Endodermal cell (in vitro differentiated cells): ENCODE measurements at regions not wholly inside any gene's neighbourhood (a gene's known extent, or its start where the extent isn't known, plus 50 kb on each side); places are given as distances from the start of the nearest gene placed in this dataset.

ENCODE experiments used
- DNase-seq: peaks from one replicate; pipeline ENCODE4 v3.0.0-alpha.2; 2017
- H3K27ac ChIP-seq: 2 replicates; pipeline ENCODE4 v1.5.1; 2013; ENCODE audit warnings: mild to moderate bottlenecking, low read depth, low read length, moderate library complexity
- H3K27me3 ChIP-seq: 2 replicates; pipeline ENCODE4 v1.6.1; 2013; ENCODE audit warnings: mild to moderate bottlenecking, low read length, moderate library complexity; ENCODE audit not compliant: insufficient read depth, control insufficient read depth, poor library complexity, severe bottlenecking
- H3K36me3 ChIP-seq: 2 replicates; pipeline ENCODE4 v1.7.0; 2013; ENCODE audit warnings: mild to moderate bottlenecking, low read length, moderate library complexity; ENCODE audit not compliant: control insufficient read depth, insufficient read depth
- H3K4me1 ChIP-seq: one replicate; pipeline ENCODE4 v1.7.0; 2013; ENCODE audit warnings: low read length; ENCODE audit not compliant: control insufficient read depth, insufficient read depth
- H3K4me3 ChIP-seq: 2 replicates; pipeline ENCODE4 v1.5.1; 2013; ENCODE audit warnings: mild to moderate bottlenecking, low read length, moderate library complexity
- H3K9ac ChIP-seq: 2 replicates; pipeline ENCODE4 v1.6.1; 2013; ENCODE audit warnings: mild to moderate bottlenecking, low read length, moderate library complexity; ENCODE audit not compliant: poor library complexity, severe bottlenecking; ENCODE audit errors: extremely low read depth
- H3K9me3 ChIP-seq: 2 replicates; pipeline ENCODE4 v1.6.1; 2013; ENCODE audit warnings: mild to moderate bottlenecking, low read length, moderate library complexity; ENCODE audit not compliant: control insufficient read depth
- H3K27ac Mint-ChIP-seq: 2 replicates; pipeline ENCODE4 v1.8.0; 2020; ENCODE audit warnings: mixed read lengths
- H3K27me3 Mint-ChIP-seq: 2 replicates; pipeline ENCODE4 v1.8.0; 2021; ENCODE audit warnings: mild to moderate bottlenecking, mixed read lengths; ENCODE audit not compliant: insufficient read depth
- H3K36me3 Mint-ChIP-seq: 2 replicates; pipeline ENCODE4 v1.8.0; 2020; ENCODE audit warnings: low read depth, mixed read lengths
- H3K4me1 Mint-ChIP-seq: 2 replicates; pipeline ENCODE4 v1.8.0; 2020; ENCODE audit warnings: mixed read lengths
- H3K4me3 Mint-ChIP-seq: 2 replicates; pipeline ENCODE4 v1.8.0; 2020; ENCODE audit warnings: mild to moderate bottlenecking, moderate library complexity, mixed read lengths
- H3K9me3 Mint-ChIP-seq: 2 replicates; pipeline ENCODE4 v1.8.0; 2020; ENCODE audit warnings: mild to moderate bottlenecking, mixed read lengths
- CTCF ChIP-seq: fragments of 200-600 bp; sonication (generic); conservative IDR thresholded peaks from 2 replicates; pipeline ENCODE4 v1.5.0; 2021; ENCODE audit warnings: antibody characterized with exemption, mild to moderate bottlenecking
- WGBS, 2 experiments: methylation state at CpG; one replicate each; pipeline versions ENCODE4 v1.1.5 to v1.1.7; 2013; ENCODE audit warnings: missing lambda C conversion rate in 2 of 2, mixed read lengths in 1 of 2; ENCODE audit not compliant: insufficient coverage in 1 of 2, insufficient read length in 1 of 2; 5-methylcytosine and 5-hydroxymethylcytosine counted together

- Mint-ChIP-seq H3K36me3 (no peaks in the 10 kb centered on the region), H3K4me3 (no peak overlapping the region), H3K27me3 (peaks cover 1% of the 10 kb centered on the region), H3K9me3 (peaks cover 6% of the 10 kb centered on the region), H3K4me1 (peaks cover 3% of the 10 kb centered on the region), H3K27ac (no peak overlapping the region)
- no CpG with 5 or more reads among the region's 1 CpG for WGBS, 2 experiments
- peak; percentile 38 for DNase-seq
- Histone ChIP-seq H3K9ac (no peak overlapping the region), H3K4me3 (no peak overlapping the region), H3K9me3 (no peaks in the 10 kb centered on the region), H3K27me3 (no peaks in the 10 kb centered on the region), H3K36me3 (no peaks in the 10 kb centered on the region), H3K27ac (no peak overlapping the region), H3K4me1 (peaks cover 2% of the 10 kb centered on the region)
- peak; percentile 78 for TF ChIP-seq CTCF
Observed at GRCh38 chr11:90639461-90639993, 416.7 kb upstream of the CHORDC1 start.

GRCh38 chr11:90635886-90636285 is 413.0 kb upstream of the CHORDC1 start:
- no peak overlapping the region for H3K27ac Mint-ChIP-seq
- 88% methylated on average over 1 of the region's 1 CpG; no CpG with 5 or more reads in 1 of the 2 experiments for WGBS, 2 experiments
- TF ChIP-seq CTCF = no peak
- Histone ChIP-seq H3K4me1 (no peaks in the 10 kb centered on the region), H3K27ac (no peak overlapping the region), H3K4me3 (no peak overlapping the region), H3K9ac (no peak overlapping the region), H3K36me3 (no peaks in the 10 kb centered on the region), H3K27me3 (no peaks in the 10 kb centered on the region), H3K9me3 (no peaks in the 10 kb centered on the region)
- no peaks in the 10 kb centered on the region for H3K27me3 Mint-ChIP-seq
- H3K4me3 Mint-ChIP-seq = no peak overlapping the region
- no peaks in the 10 kb centered on the region for H3K36me3 Mint-ChIP-seq
- H3K4me1 Mint-ChIP-seq = no peaks in the 10 kb centered on the region
- peaks cover 6% of the 10 kb centered on the region for H3K9me3 Mint-ChIP-seq
- no peak for DNase-seq

DNA sequence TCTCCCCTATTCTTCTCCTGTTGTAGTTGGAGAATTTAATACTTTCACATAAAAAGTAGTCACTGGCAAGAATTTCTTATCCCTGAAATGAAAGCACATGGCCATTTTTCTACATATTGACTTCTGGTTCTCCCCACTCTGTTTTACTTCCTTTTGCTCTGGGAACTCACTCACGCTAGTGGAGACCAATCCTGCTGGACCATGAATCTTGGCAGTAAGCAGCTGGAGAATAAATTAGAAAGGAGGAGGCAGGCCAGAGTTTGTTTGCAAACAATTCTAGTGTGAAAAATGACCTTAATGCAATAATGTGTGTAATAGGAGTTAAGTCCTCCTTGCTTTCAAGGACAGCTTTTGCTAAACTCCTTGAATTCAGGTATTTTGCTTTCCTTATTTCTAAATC is 412.3 kb upstream of the CHORDC1 start:
- WGBS, 2 experiments = 89 to 100% methylated on average over 1 of the region's 1 CpG
- no peak for DNase-seq
- Histone ChIP-seq H3K4me1 (no peaks in the 10 kb centered on the region), H3K36me3 (no peaks in the 10 kb centered on the region), H3K4me3 (no peak overlapping the region), H3K9me3 (no peaks in the 10 kb centered on the region), H3K9ac (no peak overlapping the region), H3K27me3 (no peaks in the 10 kb centered on the region), H3K27ac (no peak overlapping the region)
- Mint-ChIP-seq H3K4me1 (no peaks in the 10 kb centered on the region), H3K27ac (no peak overlapping the region), H3K9me3 (peaks cover 6% of the 10 kb centered on the region), H3K36me3 (no peaks in the 10 kb centered on the region), H3K4me3 (no peak overlapping the region), H3K27me3 (no peaks in the 10 kb centered on the region)
- TF ChIP-seq CTCF = no peak
